ENCODE measurements at regions not wholly inside any gene's neighbourhood (a gene's known extent, or its start where the extent isn't known, plus 50 kb on each side); places are given as distances from the start of the nearest gene placed in this dataset.

- DNase-seq = no peak
Measured at GRCh38 chr12:87930033-87930432, 99.2 kb downstream of the C12orf50 start.

GRCh38 chr12:87929346-87929745 is 99.9 kb downstream of the C12orf50 start:
- no peak for DNase-seq

GRCh38 chr12:87928031-87928430 is 101.2 kb downstream of the C12orf50 start:
- no peak for DNase-seq

- no peak for DNase-seq
Measured at GRCh38 chr12:87925021-87925420, 104.2 kb downstream of the C12orf50 start.

GRCh38 chr12:87924149-87924548 is 105.1 kb downstream of the C12orf50 start:
- no peak for DNase-seq

GRCh38 chr12:87923361-87923760 is 105.8 kb downstream of the C12orf50 start:
- no peak for DNase-seq

- DNase-seq = no peak
Measured at GRCh38 chr12:87922736-87923135, 106.5 kb downstream of the C12orf50 start.

- no peak for DNase-seq
Measured at GRCh38 chr12:87921621-87922020, 107.6 kb downstream of the C12orf50 start.

- DNase-seq = no peak
Measured at GRCh38 chr12:87920139-87920538, 109.1 kb downstream of the C12orf50 start.

- no peak for DNase-seq
Measured at GRCh38 chr12:87901457-87901856, 127.7 kb downstream of the C12orf50 start.

- DNase-seq = no peak
Measured at GRCh38 chr12:87897662-87898061, 131.5 kb downstream of the C12orf50 start.

- no peak for DNase-seq
Measured at GRCh38 chr12:87883806-87884205, 145.4 kb downstream of the C12orf50 start.

GRCh38 chr12:87879141-87879540 is 150.1 kb downstream of the C12orf50 start:
- DNase-seq = no peak

GRCh38 chr12:87870493-87871460 is 158.4 kb downstream of the C12orf50 start:
- DNase-seq = no peak

- no peak for DNase-seq
Measured at GRCh38 chr12:87870061-87870460, 159.1 kb downstream of the C12orf50 start.

- no peak for DNase-seq
Measured at GRCh38 chr12:87866578-87867292, 162.5 kb downstream of the C12orf50 start.

- DNase-seq = no peak
Measured at GRCh38 chr12:87861791-87862190, 167.4 kb downstream of the C12orf50 start.

- DNase-seq = no peak
Measured at GRCh38 chr12:87853448-87854003, 175.7 kb downstream of the C12orf50 start.

- DNase-seq = no peak
Measured at GRCh38 chr12:87849074-87849473, 180.1 kb downstream of the C12orf50 start.

GRCh38 chr12:87848248-87848868 is 180.8 kb downstream of the C12orf50 start:
- DNase-seq = peak; percentile 24

- DNase-seq = no peak
Measured at GRCh38 chr12:87847147-87847546, 182.1 kb downstream of the C12orf50 start.

- DNase-seq = no peak
Measured at GRCh38 chr12:87846045-87846444, 183.2 kb downstream of the C12orf50 start.

GRCh38 chr12:87841935-87842334 is 187.3 kb downstream of the C12orf50 start:
- DNase-seq = no peak
